ENCODE measurements at regions not wholly inside any gene's neighbourhood (a gene's known extent, or its start where the extent isn't known, plus 50 kb on each side); places are given as distances from the start of the nearest gene placed in this dataset.

- H3K27me3 ChIP-seq (ENCODE audit: control insufficient read depth in 2 of 2, insufficient read depth in 2 of 2, low read length in 2 of 2) = peaks cover 0 to 1% of the 10 kb centered on the region in 2 experiments
- H3K4me1 ChIP-seq (ENCODE audit: control insufficient read depth, extremely low read depth, insufficient read depth, low read length) = no peaks in the 10 kb centered on the region
- dilution Hi-C loops (cut with MboI; ENCODE audit: extremely low pct_ligation_motif_present, low sequenced_read_pairs) = no loop called here
- no peak overlapping the region for H2AFZ ChIP-seq (ENCODE audit: low read depth, low read length)
- no peak for DNase-seq (ENCODE audit: low read depth, low spot score)
- ChIA-PET CTCF (interaction anchor here (1.4 to 7.7 kb wide), 2 partner anchors 10 to 16 kb away, joined by 4 to 73 read pairs; no protein-coding TSS in a partner anchor), POLR2A (no interaction called here)
- intact Hi-C loops (cut with micrococcal nuclease) = no loop called here
- TF ChIP-seq GATA2 (IDR thresholded peaks at IDR 0.05; ENCODE audit: insufficient read depth, insufficient read length, low read depth, low read length) (no peak), EZH2 (IDR thresholded peaks at IDR 0.05; ENCODE audit: borderline replicate concordance, low read depth, low read length, severe bottlenecking) (no peak), MYC (IDR thresholded peaks at IDR 0.05; ENCODE audit: low read depth, low read length) (no peak), JUN (IDR thresholded peaks at IDR 0.05; ENCODE audit: borderline replicate concordance, insufficient read depth, insufficient read length, low read depth) (no peak), POLR2A (IDR thresholded peaks at IDR 0.05; ENCODE audit: low read depth, low read length) (no peak), FOS (IDR thresholded peaks at IDR 0.05; ENCODE audit: borderline replicate concordance, insufficient read depth, low read length) (no peak), POLR2AphosphoS5 (IDR thresholded peaks at IDR 0.05; ENCODE audit: insufficient read depth, low read depth, low read length) (no peak)
- TF ChIP-seq, protein P1, sequence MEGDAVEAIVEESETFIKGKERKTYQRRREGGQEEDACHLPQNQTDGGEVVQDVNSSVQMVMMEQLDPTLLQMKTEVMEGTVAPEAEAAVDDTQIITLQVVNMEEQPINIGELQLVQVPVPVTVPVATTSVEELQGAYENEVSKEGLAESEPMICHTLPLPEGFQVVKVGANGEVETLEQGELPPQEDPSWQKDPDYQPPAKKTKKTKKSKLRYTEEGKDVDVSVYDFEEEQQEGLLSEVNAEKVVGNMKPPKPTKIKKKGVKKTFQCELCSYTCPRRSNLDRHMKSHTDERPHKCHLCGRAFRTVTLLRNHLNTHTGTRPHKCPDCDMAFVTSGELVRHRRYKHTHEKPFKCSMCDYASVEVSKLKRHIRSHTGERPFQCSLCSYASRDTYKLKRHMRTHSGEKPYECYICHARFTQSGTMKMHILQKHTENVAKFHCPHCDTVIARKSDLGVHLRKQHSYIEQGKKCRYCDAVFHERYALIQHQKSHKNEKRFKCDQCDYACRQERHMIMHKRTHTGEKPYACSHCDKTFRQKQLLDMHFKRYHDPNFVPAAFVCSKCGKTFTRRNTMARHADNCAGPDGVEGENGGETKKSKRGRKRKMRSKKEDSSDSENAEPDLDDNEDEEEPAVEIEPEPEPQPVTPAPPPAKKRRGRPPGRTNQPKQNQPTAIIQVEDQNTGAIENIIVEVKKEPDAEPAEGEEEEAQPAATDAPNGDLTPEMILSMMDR (IDR thresholded peaks at IDR 0.05; ENCODE audit: extremely low read depth in 1 of 2, insufficient read depth in 1 of 2, low read depth in 1 of 2, low read length in 2 of 2) = no peak
- TF ChIP-seq, protein P2, sequence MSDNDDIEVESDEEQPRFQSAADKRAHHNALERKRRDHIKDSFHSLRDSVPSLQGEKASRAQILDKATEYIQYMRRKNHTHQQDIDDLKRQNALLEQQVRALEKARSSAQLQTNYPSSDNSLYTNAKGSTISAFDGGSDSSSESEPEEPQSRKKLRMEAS (IDR thresholded peaks at IDR 0.05; ENCODE audit: insufficient read depth, insufficient read length) = no peak
- no peaks in the 10 kb centered on the region for H4K20me1 ChIP-seq (replicated peaks; ENCODE audit: control insufficient read depth, extremely low read depth, insufficient read depth, low read length)
- no peaks in the 10 kb centered on the region for H3K79me2 ChIP-seq (ENCODE audit: control insufficient read depth, insufficient read depth, low read length)
- H3K27ac ChIP-seq (ENCODE audit: insufficient read depth, low read depth, low read length) = no peak overlapping the region
- H3K4me3 ChIP-seq (replicated peaks in 1 of 3; ENCODE audit: insufficient read depth in 1 of 3, low read depth in 1 of 3, low read length in 3 of 3) = no peak overlapping the region
- no peaks in the 10 kb centered on the region for H3K9me3 ChIP-seq (replicated peaks; ENCODE audit: control insufficient read depth, insufficient read depth, low read length)
- no peak for FAIRE-seq
- no peak overlapping the region for H3K4me2 ChIP-seq (ENCODE audit: insufficient read depth, low read length)
- no TSS peak for BruUV-seq (replicated peaks)
- H3K9me1 ChIP-seq (replicated peaks; ENCODE audit: control insufficient read depth, extremely low read depth, insufficient read depth, low read length) = no peaks in the 10 kb centered on the region
- H3K36me3 ChIP-seq (ENCODE audit: control insufficient read depth in 2 of 2, extremely low read depth in 1 of 2, insufficient read depth in 2 of 2, low read length in 2 of 2) = no peaks in the 10 kb centered on the region
- H3K9ac ChIP-seq (replicated peaks; ENCODE audit: extremely low read depth, insufficient read depth, low read length) = no peak overlapping the region
These were observed 337.9 kb upstream of the EDNRB start for GRCh38 chr13:78256484-78256883.
